Suppressor macrophage treated with lipopolysaccharide for 1 hour (primary cell): ENCODE measurements at regions not wholly inside any gene's neighbourhood (a gene's known extent, or its start where the extent isn't known, plus 50 kb on each side); places are given as distances from the start of the nearest gene placed in this dataset.

Experiments
- DNase-seq, 3 donors: peaks; one replicate each; pipeline ENCODE4 v3.0.0-alpha.2; 2020 to 2022

DNA sequence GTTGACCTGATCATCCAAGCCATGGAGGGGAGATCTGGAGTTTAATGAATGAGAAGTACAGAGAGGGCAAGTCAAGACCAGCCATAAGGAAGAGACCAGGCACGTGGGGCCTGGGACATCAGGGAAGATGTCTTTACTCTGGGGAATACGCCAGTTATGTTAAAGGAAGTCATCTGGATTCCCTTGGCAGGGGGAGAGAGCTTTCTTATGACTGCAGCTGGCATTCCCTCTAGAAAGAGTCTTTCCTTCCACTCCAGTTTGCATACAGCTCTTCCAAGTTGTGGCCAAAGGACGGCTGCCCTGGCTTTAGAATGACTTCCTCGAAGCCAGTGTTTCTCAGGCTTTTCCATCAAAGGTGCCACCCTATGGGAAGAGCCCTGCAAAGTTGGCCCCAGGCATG is 93.6 kb upstream of the AGBL1 start:
- no peak for DNase-seq

DNA sequence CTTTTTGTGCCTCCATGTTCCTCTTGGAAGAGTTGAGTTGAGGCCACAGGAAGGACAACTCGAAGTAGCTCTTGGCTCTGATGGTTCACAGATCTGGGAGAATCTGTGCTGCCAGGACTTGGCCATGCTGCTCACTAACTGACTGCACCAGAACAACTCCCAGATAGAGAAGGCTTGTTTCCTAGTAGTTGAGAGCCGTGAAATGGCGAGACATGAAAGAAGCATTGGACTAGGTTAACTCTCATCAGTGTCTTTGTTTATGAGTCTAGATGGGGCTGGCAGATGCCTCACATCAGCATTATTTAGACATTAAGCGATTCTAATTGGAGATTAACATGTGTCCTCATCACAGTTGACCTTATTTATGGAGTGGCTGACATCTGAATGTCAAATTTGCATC is 92.9 kb upstream of the AGBL1 start:
- DNase-seq = no peak

DNA sequence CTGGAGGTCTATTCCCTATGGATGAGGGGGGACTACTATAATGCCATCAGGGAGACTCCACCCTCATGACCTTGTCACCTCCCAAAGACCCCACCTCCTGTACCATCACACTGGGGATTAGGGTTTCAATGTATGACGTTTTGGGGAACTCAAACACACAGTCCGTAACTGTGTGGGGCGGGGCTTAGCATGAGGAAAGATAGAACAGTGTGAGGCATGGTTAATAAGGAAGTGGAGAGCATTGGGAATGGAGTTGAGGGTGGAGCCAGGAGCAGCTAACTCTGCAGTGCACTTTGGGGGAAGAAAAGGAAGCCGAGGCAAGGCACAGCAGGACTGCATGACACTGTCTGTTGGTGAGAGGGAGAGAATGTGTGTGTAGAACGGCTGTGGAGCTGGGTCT is 90.9 kb upstream of the AGBL1 start:
- DNase-seq = no peak

DNA sequence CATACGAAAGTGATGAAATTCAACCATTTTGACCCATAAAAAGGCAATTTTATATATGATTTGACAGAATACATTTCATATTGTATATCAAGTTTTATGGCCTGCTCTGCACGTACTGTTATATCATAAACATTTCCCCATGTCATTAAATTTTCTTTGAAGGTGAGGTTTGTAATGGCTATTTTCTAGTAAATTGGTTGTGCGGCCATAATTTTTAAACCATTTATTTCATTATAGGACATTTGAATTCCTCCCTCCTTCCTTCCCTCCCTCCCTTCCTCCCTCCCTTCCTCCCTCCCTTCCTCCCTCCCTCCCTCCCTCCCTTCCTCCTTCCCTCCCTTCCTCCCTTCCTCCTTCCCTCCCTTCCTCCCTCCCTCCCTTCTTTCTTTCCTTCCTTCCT is 87.4 kb upstream of the AGBL1 start:
- DNase-seq = no peak

DNA sequence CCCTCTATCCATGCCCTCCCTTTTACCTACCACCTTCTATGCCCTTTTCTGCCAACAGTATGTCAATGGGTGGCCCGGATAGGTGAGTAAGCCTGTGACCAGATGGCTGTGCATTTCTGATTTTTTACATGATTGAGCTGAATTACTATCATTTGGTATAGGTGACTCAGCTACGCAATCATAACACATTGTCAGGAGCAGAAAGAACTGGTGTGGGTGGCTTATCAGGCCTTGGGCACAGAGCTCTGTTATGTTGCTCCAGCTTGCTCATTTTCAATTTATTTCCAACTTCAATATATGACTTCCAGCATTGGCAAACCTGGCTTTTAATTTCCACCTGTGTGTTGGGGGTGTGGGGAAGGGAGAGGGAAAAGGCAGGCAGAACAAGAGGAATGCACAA is 86.6 kb upstream of the AGBL1 start:
- no peak for DNase-seq

DNA sequence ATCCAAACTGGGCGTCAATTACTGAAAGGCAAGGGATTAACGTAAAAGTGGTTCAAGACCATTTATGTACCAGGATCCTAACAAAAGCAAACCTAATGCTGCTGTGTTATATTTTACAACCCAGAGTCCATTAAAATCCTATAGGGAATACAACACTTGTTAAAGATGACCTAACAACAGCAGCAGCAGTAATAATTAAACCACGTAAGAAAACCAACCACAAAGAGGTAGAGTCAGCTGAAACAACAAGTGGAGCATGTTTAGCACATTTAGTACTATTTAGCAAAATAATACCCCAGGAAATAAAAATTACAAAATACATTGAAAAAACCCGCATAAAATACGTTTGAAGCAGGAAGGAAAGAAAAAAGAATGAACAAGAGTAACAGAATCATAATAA is 82.1 kb upstream of the AGBL1 start:
- no peak for DNase-seq

DNA sequence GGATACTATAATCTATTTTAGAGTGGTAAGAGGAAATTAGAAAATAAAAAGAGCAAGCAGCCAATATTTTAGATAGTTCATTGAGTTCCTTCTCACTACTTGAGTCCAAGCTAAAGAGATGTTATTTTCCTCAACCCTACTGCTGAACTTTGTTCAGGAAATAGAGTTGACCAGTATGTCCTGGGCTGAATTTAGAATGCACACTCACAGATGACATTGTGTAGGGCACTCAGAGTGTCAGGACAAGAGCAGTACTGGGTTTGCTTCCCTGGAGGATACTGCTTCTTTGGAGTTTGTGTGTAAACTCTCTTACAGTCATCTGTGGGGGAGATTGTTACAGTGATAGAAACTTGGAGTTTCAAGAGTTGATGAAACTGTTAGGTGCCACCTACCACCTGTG is 80.0 kb upstream of the AGBL1 start:
- no peak for DNase-seq

DNA sequence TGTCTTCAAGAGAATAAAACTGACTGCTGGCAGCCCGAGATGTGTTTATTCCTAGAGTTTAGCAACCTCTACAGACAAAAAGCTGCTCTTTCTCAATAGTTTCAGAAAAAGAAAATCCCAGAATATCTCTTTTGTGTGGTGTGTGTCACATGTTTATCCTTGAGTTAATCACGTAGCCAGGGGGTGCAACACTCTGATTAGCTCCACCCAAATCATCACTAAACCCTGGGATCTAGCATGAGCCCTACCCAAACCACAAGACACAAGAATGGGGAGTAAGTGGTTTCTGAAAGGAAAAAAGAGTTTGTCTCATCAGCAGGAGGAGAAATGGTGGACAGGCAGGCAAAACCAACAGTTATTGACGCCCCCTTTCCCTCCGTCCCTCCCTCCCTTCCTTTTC is 78.5 kb upstream of the AGBL1 start:
- DNase-seq = no peak

DNA sequence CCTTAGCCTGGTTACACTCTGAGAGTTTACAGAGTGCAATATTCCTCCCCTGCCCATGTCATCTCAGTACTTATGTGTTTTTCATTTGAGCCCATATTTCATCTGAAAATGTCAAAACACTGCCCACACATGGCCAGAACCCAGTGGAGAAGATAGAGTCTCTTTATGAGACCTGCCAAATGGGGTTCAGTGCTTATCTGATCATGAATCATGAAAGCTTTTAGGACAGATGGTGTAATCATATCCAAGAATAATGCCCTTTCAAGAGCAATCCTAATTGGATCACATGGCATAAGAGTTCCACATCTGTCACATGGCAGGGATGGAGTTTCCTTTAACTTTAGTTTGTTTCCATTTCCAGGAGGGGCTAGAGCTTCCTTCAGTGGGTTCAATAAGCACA is 77.2 kb upstream of the AGBL1 start:
- DNase-seq = no peak

DNA sequence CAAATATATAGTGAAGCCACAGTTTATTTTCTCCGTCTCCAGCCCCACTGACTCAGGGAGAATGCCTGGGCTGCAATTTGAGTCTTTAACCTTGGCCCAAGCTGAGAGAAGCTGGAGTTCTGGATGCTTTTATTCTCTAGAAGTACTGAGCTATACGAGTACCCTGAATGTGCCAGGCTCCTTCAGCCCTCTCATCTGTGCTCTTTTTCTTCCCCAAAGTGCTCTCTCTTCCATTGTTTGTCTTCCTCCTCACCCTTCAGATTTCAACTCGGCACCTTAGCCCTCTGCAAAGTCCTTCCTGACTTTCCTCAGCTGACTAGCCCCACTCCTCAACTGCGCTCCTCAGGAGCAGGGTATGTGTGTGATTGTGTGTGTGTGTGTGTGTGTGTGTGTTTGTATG is 75.6 kb upstream of the AGBL1 start:
- no peak for DNase-seq

DNA sequence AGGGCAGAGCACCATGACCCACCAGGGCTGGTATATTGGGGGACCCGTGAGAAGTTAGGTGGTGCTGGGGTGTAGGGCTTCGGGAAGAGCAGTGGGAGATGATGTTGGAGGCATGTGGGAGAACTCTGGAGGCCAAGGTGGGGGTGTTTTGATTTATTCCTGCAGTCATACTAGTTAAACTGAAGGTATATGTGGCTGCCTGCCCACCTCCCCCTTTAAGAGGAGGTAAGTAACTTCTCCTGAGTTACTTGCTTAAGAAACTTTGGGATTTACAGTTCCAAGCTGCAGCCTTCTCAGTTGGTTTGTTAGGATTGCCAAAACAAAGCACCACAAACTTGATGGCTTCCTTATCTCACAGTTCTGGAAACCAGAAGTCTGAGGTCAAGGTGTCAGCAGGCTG is 73.1 kb upstream of the AGBL1 start:
- no peak for DNase-seq

DNA sequence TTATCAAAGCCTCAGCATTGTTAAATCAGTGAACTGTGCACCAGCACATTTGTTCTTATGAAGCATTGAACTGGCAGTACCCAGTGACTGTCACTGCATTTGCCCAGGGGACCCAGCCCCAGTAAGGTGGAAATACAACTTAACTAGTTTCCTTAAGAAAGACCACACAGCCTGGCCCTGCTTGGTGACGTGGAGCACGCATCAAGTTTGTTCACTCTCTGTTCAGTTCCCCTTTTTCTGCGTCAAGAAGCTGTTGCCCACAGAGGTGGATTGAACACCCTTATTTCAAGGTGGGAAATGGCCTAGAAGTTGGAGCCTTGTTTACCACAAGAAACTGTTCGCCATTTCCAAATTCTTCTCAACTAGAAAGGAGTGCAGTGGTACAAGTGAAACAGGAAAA is 69.9 kb upstream of the AGBL1 start:
- DNase-seq = no peak

DNA sequence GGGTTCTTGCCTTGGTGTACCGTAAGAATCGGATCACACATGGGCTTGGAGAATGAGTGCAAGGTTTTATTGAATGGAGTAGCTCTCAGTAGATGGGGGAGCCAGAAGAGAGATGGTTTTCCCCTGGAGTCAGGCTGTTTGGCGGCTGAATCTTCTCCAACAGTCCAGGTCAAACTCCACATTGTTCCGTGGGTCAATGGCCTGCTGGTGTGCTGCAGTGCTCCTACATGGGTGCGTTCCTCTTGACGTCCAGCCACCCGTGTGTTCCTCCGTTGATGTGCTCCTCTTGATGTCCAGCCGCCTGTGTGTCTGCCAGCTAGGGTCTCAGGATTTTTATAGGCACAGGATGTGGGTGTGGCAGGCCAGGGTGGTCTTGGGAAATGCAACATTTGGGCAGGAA is 69.3 kb upstream of the AGBL1 start:
- DNase-seq = no peak

DNA sequence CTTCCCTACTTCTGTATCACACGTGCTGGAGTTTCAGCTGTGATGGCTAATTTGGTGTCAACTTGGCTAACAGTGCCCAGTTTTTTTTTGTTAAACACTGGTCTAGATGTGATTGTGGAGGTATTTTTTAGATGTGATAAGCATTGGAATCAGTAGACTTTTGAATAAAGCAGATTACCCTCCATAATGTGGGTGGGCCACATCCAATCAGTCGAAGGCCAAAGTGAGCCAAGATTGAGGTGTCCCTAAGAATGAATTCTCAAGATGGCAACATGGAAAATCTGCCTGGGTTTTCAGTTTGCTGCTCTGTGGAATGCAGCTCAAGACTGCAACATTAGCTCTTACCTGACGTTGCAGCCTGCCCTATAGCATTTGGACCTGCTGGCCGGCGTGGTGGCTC is 68.8 kb upstream of the AGBL1 start:
- no peak for DNase-seq

DNA sequence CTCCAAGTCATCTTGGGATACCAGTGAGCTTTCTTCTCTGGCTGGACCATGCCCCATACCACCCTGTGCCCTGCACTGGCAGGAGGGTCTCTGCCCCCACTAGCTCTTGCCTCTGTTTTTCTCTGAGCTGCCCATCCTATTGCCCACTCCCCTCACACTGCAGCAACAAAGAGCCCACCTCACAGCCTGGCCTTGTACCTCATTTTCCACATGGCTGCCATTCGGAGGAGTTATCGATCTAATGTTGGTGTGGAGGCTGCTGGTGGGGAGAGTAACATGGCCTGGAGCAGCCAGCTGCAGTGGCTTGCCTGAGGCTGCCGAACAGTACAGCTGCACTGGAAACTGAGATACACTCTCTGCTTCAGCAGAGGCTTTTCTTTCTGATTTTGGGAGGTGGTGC is 65.7 kb upstream of the AGBL1 start:
- no peak for DNase-seq

DNA sequence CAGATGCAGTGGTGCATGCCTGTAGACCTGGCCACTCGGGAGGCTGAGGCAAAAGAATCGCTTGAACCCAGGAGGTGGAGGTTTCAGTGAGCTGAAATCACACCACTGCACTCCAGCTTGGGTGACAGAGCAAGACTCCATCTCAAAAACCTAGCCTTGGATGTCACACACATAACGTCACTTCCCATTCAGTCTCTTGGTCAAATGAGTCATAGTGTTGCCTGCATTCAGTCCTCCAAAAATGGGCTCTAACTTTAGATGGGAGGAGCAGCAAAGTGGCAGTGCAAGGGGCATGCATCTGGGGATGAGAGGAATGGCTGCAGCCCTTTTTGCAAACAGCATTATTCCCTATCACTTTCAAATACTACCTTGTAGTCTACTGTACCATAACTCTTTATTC is 62.9 kb upstream of the AGBL1 start:
- DNase-seq = no peak

DNA sequence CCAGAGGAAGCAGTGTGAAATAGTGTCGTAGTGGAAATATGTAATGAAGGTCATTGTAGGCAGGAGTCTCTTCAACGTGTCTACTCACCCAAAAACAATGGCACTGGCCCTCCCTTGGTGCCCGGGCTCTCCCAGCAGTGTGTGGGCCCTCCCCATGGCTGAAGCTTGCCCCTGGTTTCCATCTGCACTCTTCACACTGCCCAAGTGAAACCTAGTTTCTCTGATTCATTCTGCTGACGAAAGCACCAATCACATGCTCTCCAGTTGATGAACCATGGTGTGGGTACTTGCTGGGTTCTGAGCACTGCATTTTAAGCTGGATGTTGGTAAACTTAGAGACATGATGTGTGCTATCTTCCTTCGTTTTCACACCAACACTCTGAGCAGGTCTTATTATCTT is 61.0 kb upstream of the AGBL1 start:
- no peak for DNase-seq

DNA sequence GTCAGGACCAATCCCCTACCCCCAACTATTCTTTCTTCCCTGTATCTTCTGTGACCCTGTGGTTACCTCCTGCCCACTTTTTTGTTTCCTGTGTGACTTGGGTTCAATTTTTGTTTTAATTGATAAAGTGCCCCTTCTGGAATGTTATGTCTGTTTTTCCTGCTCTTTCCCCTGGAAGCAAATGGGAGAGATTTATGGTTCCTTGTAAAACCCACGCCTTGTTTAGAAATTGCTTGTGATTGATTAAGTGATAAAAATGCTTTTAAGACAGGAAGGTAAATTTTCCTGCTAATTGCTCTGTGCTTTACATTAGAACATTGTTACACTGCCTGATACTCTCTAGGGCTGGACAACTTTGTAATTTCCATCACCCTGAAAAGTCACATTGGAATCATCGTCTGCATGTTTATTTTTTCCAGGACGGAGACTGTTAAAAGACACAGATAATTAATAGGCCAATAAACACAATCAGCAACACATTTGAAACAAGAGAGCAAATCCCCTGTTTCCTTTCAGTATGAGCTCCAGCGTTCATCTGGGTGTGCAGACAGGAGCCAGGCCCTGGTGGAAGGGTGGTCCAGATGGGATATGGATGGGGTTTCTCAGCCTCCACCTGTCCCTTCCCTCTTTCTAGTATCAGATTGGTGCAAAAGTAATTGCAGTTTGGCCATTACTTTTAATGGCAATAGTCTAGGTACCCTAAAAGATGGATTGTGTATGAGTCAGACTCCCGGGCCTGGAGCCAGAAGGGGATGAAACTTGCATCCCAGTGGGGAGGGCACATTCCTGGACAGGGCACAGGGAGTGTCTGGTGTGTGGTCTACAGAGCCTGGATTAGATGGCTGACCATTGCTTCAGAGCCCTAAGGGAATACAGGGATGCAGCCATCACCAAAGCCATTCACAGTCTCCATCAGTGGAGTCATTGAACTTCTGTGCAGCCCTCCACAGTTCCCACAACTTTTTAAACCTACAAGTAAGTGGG is 58.1 kb upstream of the AGBL1 start:
- DNase-seq = no peak

DNA sequence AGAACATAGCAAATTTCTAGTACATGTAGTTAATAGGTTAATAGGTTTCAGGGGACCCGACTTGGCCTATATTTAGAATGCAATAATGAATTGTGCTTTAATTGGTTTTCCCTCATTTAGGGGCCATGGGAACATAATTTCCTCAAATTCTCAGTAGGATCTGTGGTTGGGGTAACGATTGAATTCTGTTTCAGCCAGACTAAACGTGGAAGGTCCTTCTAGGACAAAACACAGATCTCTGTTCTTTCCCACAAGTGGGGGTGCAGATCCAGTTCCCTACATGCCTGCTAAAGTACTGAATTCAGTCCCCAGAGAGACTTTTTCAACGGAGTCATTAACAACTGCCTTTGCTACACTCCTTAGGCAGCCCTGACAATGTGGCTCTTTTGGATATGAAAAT is 50.7 kb upstream of the AGBL1 start:
- DNase-seq = no peak
